ENCODE measurements at regions not wholly inside any gene's neighbourhood (a gene's known extent, or its start where the extent isn't known, plus 50 kb on each side); places are given as distances from the start of the nearest gene placed in this dataset.

- TF ChIP-seq EZH2 (IDR thresholded peaks at IDR 0.05; ENCODE audit: low read length) (no peak), CTCF (optimal IDR thresholded peaks at IDR 0.05 in 1 of 3, IDR thresholded peaks at IDR 0.05 in 1 of 3, conservative IDR thresholded peaks at IDR 0.05 in 1 of 3; ENCODE audit: extremely low read depth in 1 of 3, insufficient read depth in 2 of 3, low read length in 3 of 3) (no peak)
- no peak for FAIRE-seq
Measured at GRCh38 chr7:65471587-65471986, 97.9 kb downstream of the ZNF92 start.

GRCh38 chr7:65475040-65475726 is 101.5 kb downstream of the ZNF92 start:
- dilution Hi-C loops (cut with MboI; ENCODE audit: extremely low pct_ligation_motif_present, low sequenced_read_pairs): no loop called here

More at GRCh38 chr7:65471587-65471986, 97.9 kb downstream of the ZNF92 start:
- H3K9me3 ChIP-seq (ENCODE audit: control insufficient read depth, low read depth, low read length): no peaks in the 10 kb centered on the region
- no peaks in the 10 kb centered on the region for H3K36me3 ChIP-seq (ENCODE audit: control insufficient read depth in 2 of 2, extremely low read depth in 1 of 2, insufficient read depth in 2 of 2, low read length in 2 of 2)
- H2AFZ ChIP-seq (ENCODE audit: control insufficient read depth, low read length): no peak overlapping the region
- no peak overlapping the region for H3K4me2 ChIP-seq (ENCODE audit: control insufficient read depth, extremely low read depth, insufficient read depth, low read depth, low read length)
- no peaks in the 10 kb centered on the region for H3K4me1 ChIP-seq (ENCODE audit: control insufficient read depth, extremely low read depth, insufficient read depth, low read length)
- H3K4me3 ChIP-seq (ENCODE audit: control insufficient read depth in 2 of 3, extremely low read depth in 1 of 3, insufficient read depth in 2 of 3, low read depth in 1 of 3, low read length in 3 of 3): no peak overlapping the region
- no peaks in the 10 kb centered on the region for H4K20me1 ChIP-seq (ENCODE audit: control insufficient read depth, extremely low read depth, insufficient read depth, low read length)
- H3K79me2 ChIP-seq (ENCODE audit: control insufficient read depth, insufficient read depth, low read length): no peaks in the 10 kb centered on the region
- no peaks in the 10 kb centered on the region for H3K9me1 ChIP-seq (ENCODE audit: control insufficient read depth, extremely low read depth, insufficient read depth, low read length)
- dilution Hi-C loops (cut with MboI; ENCODE audit: extremely low pct_ligation_motif_present, low sequenced_read_pairs): no loop called here
- no peak for DNase-seq (ENCODE audit: low read depth, low spot score)
- no peak overlapping the region for H3K9ac ChIP-seq (ENCODE audit: control insufficient read depth, extremely low read depth, insufficient read depth, low read length)
- H3K27ac ChIP-seq (ENCODE audit: control insufficient read depth, insufficient read depth, low read length): no peak overlapping the region
- H3K27me3 ChIP-seq (ENCODE audit: control insufficient read depth, extremely low read depth, insufficient read depth, low read length): no peaks in the 10 kb centered on the region

More at GRCh38 chr7:65475040-65475726, 101.5 kb downstream of the ZNF92 start:
- Histone ChIP-seq H4K20me1 (ENCODE audit: control insufficient read depth, extremely low read depth, insufficient read depth, low read length) (no peaks in the 10 kb centered on the region), H3K4me1 (ENCODE audit: control insufficient read depth, extremely low read depth, insufficient read depth, low read length) (no peaks in the 10 kb centered on the region), H3K4me2 (ENCODE audit: control insufficient read depth, extremely low read depth, insufficient read depth, low read depth, low read length) (no peak overlapping the region), H3K9ac (ENCODE audit: control insufficient read depth, extremely low read depth, insufficient read depth, low read length) (no peak overlapping the region), H3K9me1 (ENCODE audit: control insufficient read depth, extremely low read depth, insufficient read depth, low read length) (no peaks in the 10 kb centered on the region), H3K9me3 (ENCODE audit: control insufficient read depth, low read depth, low read length) (no peaks in the 10 kb centered on the region), H3K36me3 (ENCODE audit: control insufficient read depth in 2 of 2, extremely low read depth in 1 of 2, insufficient read depth in 2 of 2, low read length in 2 of 2) (no peaks in the 10 kb centered on the region), H3K27ac (ENCODE audit: control insufficient read depth, insufficient read depth, low read length) (no peak overlapping the region), H3K27me3 (ENCODE audit: control insufficient read depth, extremely low read depth, insufficient read depth, low read length) (no peaks in the 10 kb centered on the region), H3K79me2 (ENCODE audit: control insufficient read depth, insufficient read depth, low read length) (no peaks in the 10 kb centered on the region), H2AFZ (ENCODE audit: control insufficient read depth, low read length) (no peak overlapping the region), H3K4me3 (ENCODE audit: control insufficient read depth in 2 of 3, extremely low read depth in 1 of 3, insufficient read depth in 2 of 3, low read depth in 1 of 3, low read length in 3 of 3) (no peak overlapping the region)
- TF ChIP-seq EZH2 (IDR thresholded peaks at IDR 0.05; ENCODE audit: low read length): no peak
- TF ChIP-seq CTCF (optimal IDR thresholded peaks at IDR 0.05 in 1 of 3, IDR thresholded peaks at IDR 0.05 in 1 of 3, conservative IDR thresholded peaks at IDR 0.05 in 1 of 3; ENCODE audit: extremely low read depth in 1 of 3, insufficient read depth in 2 of 3, low read length in 3 of 3): no peak
- no peak for DNase-seq (ENCODE audit: low read depth, low spot score)
- no peak for FAIRE-seq

Data from keratinocyte (primary cell).